SK-N-MC (cell line): ENCODE measurements at regions not wholly inside any gene's neighbourhood (a gene's known extent, or its start where the extent isn't known, plus 50 kb on each side); places are given as distances from the start of the nearest gene placed in this dataset.

Experiments used
- DNase-seq: peaks from one replicate; pipeline ENCODE4 v3.0.0-alpha.2; 2011; ENCODE audit warnings: low read depth, low spot score
- H3K27ac ChIP-seq: fragments of 200-600 bp; sonication (generic); 2 replicates; pipeline ENCODE4 v1.5.1; 2016; ENCODE audit warnings: mixed run types
- H3K36me3 ChIP-seq: fragments of 200-600 bp; sonication (generic); 2 replicates; pipeline ENCODE4 v1.6.1; 2017; ENCODE audit warnings: antibody characterized with exemption, low read length, mixed read lengths; ENCODE audit not compliant: insufficient read depth
- H3K4me3 ChIP-seq: fragments of 200-600 bp; sonication (generic); 2 replicates; pipeline ENCODE4 v1.5.1; 2016
- H3K9ac ChIP-seq: fragments of 200-600 bp; sonication (generic); 2 replicates; pipeline ENCODE4 v1.8.0; 2017; ENCODE audit warnings: mixed run types, mixed read lengths; ENCODE audit not compliant: insufficient read length
- H3K9me3 ChIP-seq: fragments of 200-600 bp; sonication (generic); 2 replicates; pipeline ENCODE4 v1.6.1; 2017; ENCODE audit warnings: low read depth, mild to moderate bottlenecking, antibody characterized with exemption, low read length, moderate library complexity, mixed read lengths
- EZH2 ChIP-seq: fragments of 200-600 bp; sonication (generic); IDR thresholded peaks from one replicate; pipeline ENCODE4 v1.6.1; 2017; ENCODE audit warnings: antibody characterized with exemption
- FOXP2 ChIP-seq: optimal IDR thresholded peaks from 2 replicates; pipeline ENCODE3; 2011; ENCODE audit warnings: mild to moderate bottlenecking, moderate library complexity; ENCODE audit not compliant: insufficient read depth; ENCODE audit errors: extremely low read length, control extremely low read depth
- POLR2AphosphoS5 ChIP-seq: IDR thresholded peaks from 2 replicates; pipeline ENCODE4 v1.6.1; 2012; ENCODE audit warnings: mild to moderate bottlenecking, low read depth, low read length, borderline replicate concordance

- no peaks in the 10 kb centered on the region for H3K9me3 ChIP-seq
- no peak overlapping the region for H3K9ac ChIP-seq
- no peaks in the 10 kb centered on the region for H3K36me3 ChIP-seq
- H3K27ac ChIP-seq, result no peak overlapping the region
- no peak for DNase-seq
- no peak for TF ChIP-seq FOXP2
- no peak for TF ChIP-seq POLR2AphosphoS5
- no peak for TF ChIP-seq EZH2
- no peak overlapping the region for H3K4me3 ChIP-seq
Observed at GRCh38 chr10:123408660-123409059, 254.5 kb downstream of the BUB3 start.

- Histone ChIP-seq H3K9ac (no peak overlapping the region), H3K36me3 (no peaks in the 10 kb centered on the region), H3K9me3 (no peaks in the 10 kb centered on the region), H3K27ac (no peak overlapping the region), H3K4me3 (no peak overlapping the region)
- no peak for TF ChIP-seq FOXP2
- no peak for TF ChIP-seq EZH2
- TF ChIP-seq POLR2AphosphoS5, result no peak
- DNase-seq, result no peak
Observed at GRCh38 chr10:123409426-123409825, 255.2 kb downstream of the BUB3 start.

GRCh38 chr10:123409884-123410283 is 255.7 kb downstream of the BUB3 start:
- H3K27ac ChIP-seq, result no peak overlapping the region
- no peaks in the 10 kb centered on the region for H3K9me3 ChIP-seq
- no peak overlapping the region for H3K9ac ChIP-seq
- H3K4me3 ChIP-seq, result no peak overlapping the region
- DNase-seq, result no peak
- TF ChIP-seq POLR2AphosphoS5 (no peak), EZH2 (no peak), FOXP2 (no peak)
- H3K36me3 ChIP-seq, result no peaks in the 10 kb centered on the region

GRCh38 chr10:123413353-123413752 is 252.8 kb upstream of the GPR26 start:
- H3K27ac ChIP-seq, result no peak overlapping the region
- no peak overlapping the region for H3K4me3 ChIP-seq
- no peak for DNase-seq
- H3K9me3 ChIP-seq, result no peaks in the 10 kb centered on the region
- TF ChIP-seq EZH2, result no peak
- no peak for TF ChIP-seq POLR2AphosphoS5
- TF ChIP-seq FOXP2, result no peak
- no peaks in the 10 kb centered on the region for H3K36me3 ChIP-seq
- no peak overlapping the region for H3K9ac ChIP-seq

GRCh38 chr10:123415523-123415922 is 250.6 kb upstream of the GPR26 start:
- TF ChIP-seq POLR2AphosphoS5, result no peak
- TF ChIP-seq EZH2, result no peak
- TF ChIP-seq FOXP2, result no peak
- H3K9ac ChIP-seq, result no peak overlapping the region
- H3K9me3 ChIP-seq, result no peaks in the 10 kb centered on the region
- no peak overlapping the region for H3K27ac ChIP-seq
- no peak overlapping the region for H3K4me3 ChIP-seq
- no peaks in the 10 kb centered on the region for H3K36me3 ChIP-seq
- no peak for DNase-seq

GRCh38 chr10:123417414-123417813 is 248.7 kb upstream of the GPR26 start:
- no peak for DNase-seq
- TF ChIP-seq POLR2AphosphoS5 (no peak), FOXP2 (no peak), EZH2 (no peak)
- Histone ChIP-seq H3K9ac (no peak overlapping the region), H3K27ac (no peak overlapping the region), H3K9me3 (no peaks in the 10 kb centered on the region), H3K36me3 (no peaks in the 10 kb centered on the region), H3K4me3 (no peak overlapping the region)

- DNase-seq, result no peak
- no peak for TF ChIP-seq POLR2AphosphoS5
- no peak for TF ChIP-seq FOXP2
- TF ChIP-seq EZH2, result no peak
- Histone ChIP-seq H3K9ac (no peak overlapping the region), H3K4me3 (no peak overlapping the region), H3K9me3 (no peaks in the 10 kb centered on the region), H3K36me3 (no peaks in the 10 kb centered on the region), H3K27ac (no peak overlapping the region)
Observed at GRCh38 chr10:123421461-123421860, 244.7 kb upstream of the GPR26 start.

- H3K9me3 ChIP-seq, result no peaks in the 10 kb centered on the region
Observed at GRCh38 chr10:123422261-123422660, 243.9 kb upstream of the GPR26 start.

GRCh38 chr10:123424537-123424936 is 241.6 kb upstream of the GPR26 start:
- Histone ChIP-seq H3K9me3 (no peaks in the 10 kb centered on the region), H3K4me3 (no peak overlapping the region), H3K27ac (no peak overlapping the region), H3K9ac (no peak overlapping the region), H3K36me3 (no peaks in the 10 kb centered on the region)
- no peak for DNase-seq
- no peak for TF ChIP-seq FOXP2
- no peak for TF ChIP-seq POLR2AphosphoS5
- TF ChIP-seq EZH2, result no peak

More at GRCh38 chr10:123422261-123422660, 243.9 kb upstream of the GPR26 start:
- Histone ChIP-seq H3K27ac (no peak overlapping the region), H3K9ac (no peak overlapping the region), H3K4me3 (no peak overlapping the region), H3K36me3 (no peaks in the 10 kb centered on the region)
- TF ChIP-seq POLR2AphosphoS5, result no peak
- TF ChIP-seq EZH2, result no peak
- no peak for TF ChIP-seq FOXP2
- DNase-seq, result no peak
